Activated effector memory CD4-positive, alpha-beta T cell treated with Interleukin-2 at 50 U/mL for 16 hours (primary cell): ENCODE measurements at regions not wholly inside any gene's neighbourhood (a gene's known extent, or its start where the extent isn't known, plus 50 kb on each side); places are given as distances from the start of the nearest gene placed in this dataset.
"Not testable (repeated sequence)": the region's sequence is repeated elsewhere in the genome, so short reads cannot be mapped to it uniquely, and the experiment has no call there.

Experiments
- DNase-seq: peaks from one replicate; pipeline ENCODE4 v3.0.0-alpha.2; 2020

DNA sequence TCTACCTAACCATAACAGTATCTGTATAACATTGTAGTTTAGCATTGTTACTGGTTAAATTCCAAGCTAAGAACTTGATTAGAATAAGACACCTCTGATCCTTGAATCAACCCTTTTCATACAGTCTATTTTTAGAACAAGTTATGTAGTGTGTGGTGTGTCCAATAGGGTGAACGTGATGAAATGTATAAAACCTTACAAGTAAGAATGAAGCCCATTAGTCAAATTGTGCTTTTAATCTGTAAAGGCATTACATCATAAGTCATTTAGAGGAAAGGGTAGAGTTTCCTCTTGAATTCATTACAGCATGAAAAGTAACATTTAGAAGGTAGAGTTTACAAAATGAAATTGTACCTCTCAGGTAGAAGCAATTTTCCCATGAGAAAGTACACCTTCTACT is 479.2 kb downstream of the LTN1 start:
- DNase-seq, result no peak

DNA sequence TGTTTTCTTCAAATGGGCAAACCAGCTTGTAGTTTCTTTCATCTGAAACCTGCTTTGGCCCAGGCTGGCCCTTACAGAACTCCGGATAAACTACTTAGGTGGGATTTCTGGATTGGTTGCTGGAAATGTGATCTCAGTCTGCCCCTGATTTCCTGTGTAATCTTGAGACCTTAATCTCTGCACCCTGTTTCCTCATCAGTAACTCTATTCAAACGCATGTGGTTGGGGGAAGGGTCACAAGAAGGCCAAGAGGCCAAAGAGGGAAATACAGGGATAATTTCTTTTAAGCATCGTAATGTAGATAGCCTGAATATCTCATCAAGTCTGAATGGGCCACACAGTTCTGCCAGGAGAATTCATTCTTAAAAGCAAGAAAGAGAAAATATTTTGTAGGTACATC is 483.6 kb downstream of the LTN1 start:
- no peak for DNase-seq

DNA sequence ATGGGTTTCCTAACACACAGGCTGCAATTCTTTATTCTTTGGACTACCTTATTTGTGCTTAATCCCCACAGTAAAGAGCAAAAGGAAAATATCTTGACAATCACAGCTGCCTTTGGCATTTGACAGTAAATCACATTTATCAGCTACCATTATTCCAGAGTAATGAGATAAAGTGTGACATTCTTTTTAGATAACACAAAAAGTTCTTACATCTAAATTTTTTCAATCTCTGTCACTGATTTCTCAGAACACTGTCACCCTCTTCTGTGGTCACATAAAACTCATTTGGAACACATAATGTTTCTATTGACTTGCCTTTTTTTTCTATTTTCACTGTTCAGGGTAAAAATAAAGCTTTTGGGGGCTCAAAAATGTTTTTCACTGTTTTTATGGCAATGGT is 484.6 kb downstream of the LTN1 start:
- no peak for DNase-seq

DNA sequence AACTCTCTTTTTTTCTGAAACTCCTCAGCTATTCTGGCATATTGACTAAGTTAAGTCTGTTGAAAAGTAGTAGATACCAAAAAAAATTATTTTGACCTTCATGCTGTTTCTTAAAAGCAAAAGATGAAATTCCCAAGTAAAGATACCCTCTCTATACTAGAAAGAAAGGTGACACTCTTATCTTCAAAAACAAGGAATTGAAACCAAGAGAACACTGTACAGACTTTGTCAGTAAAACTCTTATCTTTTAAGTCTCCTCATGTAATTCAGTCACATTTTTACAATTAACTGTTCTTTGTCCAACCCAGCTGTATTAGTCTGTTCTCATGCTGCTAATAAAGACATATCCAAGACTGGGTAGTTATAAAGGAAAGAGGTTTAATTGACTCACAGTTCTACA is 496.2 kb downstream of the LTN1 start:
- DNase-seq, result no peak

DNA sequence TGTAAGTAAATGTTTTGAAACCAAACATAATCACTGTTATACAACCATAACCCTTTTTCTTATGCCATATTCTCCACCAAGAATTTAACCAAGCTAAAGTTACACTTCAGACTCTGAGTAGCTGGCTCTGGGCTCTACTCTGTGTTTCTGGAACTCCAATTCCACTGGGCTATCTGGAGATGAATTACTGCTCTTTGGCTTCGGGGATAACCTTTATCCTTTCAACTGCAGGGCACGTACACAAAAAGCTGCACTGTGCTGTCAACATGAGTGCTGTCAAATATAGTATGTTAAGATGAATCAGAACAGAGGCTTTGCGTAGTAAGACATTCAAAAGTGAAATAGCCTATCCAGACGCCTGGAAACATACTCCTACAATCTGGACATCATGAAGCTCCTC is 500.6 kb downstream of the LTN1 start:
- DNase-seq, result no peak

DNA sequence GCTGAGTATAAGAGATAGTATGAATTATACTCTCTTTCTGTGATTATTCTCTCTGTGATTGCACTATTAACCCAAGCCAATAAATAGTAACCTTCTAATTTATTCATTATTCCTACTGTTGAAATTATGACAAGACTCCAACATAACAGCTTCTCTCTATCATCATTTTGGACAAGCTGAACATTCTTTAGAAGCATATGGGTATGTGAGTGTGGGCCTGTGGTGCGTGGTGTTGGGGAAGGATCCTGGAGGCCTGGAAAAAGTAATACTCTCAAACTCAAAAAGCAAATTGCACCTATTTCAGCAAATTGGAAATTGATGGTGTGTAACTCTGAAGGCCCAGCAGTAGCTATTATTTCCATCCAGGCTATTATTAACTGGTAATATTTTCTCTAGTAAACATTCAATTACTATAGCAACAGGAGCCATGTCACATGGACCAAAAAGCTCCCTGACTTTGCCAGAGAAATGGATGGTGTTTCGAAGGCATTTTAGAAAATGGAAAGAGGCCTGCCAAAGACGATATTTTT is 502.8 kb downstream of the LTN1 start:
- no peak for DNase-seq

DNA sequence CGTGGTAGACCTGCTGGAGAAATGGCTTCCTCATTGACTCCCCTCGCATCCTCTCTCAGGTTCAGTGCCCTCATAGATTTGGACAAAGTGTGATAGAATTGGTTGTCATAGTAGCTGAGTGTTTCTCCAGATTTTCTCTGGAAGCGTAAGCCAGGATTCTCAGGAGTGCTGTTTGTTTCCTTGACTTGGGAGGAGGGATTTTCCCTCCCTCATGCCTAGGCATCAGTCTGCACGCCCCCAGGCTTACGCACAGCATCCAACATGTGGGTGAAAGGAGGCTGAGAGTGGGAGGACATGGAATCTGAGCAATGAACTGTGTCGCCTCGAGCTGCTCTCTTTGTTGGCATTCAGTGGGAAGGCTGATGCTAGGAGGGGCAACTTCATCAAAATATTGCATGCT is 503.5 kb downstream of the LTN1 start:
- no peak for DNase-seq

DNA sequence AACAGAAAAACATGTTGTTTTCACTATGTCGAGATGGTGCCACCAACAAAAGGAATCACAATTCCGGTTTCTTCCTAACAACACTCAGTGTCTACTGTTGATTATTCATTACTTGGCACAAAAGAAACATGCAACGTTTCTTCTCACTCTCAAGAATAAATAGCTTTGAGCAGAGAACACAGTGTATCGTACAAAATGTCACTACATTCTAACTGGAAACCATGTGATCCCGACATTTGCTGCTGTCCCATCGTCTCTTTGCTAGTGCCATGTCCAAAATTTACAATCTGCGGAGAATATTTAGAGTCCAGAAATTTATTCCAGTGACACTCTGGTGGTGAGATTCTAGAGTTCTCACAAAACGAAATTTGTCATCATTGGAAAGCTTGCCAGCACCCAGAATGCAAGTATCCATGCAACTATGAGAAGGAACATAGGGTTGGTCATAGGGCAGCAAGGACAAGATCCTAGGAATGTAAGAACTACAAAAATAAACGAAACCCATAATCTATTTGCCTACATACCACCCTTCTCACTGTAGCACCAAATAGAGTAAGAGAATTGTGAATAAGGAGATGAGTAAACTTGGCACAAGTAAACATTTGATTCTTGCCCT is 505.1 kb downstream of the LTN1 start:
- no peak for DNase-seq

DNA sequence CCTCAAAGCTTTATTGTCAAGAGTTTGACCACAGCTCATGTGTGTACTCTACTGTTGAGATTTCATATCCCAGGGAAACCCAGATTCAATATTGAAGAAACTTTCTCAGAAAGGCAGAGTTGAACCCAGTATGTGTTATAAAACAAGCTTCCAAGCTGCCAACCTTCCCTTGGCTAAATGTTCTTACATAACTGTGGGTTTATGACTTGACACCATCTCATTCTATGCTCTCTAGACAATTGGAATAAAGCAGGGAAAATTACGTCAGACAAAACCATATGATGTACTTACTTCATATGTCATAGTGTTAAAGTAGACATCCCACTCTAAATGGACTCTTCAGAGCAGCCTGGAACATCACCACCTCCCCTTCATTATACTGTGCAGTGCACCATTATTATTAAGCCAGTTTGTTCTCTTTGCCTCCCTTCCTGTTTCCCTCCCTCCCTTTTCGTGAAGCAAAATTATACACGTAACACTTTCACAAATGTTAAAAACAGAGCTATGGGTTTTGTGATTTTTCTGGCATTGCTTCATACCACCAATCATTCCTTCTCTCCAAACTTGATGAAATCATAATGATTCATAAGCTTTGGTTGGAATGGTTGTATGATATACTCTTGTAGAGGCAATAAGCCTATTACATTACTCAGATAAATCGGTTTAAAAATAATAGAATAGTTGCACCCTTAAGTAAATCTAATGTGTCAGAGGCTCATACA is 507.2 kb downstream of the LTN1 start:
- DNase-seq, result no peak

DNA sequence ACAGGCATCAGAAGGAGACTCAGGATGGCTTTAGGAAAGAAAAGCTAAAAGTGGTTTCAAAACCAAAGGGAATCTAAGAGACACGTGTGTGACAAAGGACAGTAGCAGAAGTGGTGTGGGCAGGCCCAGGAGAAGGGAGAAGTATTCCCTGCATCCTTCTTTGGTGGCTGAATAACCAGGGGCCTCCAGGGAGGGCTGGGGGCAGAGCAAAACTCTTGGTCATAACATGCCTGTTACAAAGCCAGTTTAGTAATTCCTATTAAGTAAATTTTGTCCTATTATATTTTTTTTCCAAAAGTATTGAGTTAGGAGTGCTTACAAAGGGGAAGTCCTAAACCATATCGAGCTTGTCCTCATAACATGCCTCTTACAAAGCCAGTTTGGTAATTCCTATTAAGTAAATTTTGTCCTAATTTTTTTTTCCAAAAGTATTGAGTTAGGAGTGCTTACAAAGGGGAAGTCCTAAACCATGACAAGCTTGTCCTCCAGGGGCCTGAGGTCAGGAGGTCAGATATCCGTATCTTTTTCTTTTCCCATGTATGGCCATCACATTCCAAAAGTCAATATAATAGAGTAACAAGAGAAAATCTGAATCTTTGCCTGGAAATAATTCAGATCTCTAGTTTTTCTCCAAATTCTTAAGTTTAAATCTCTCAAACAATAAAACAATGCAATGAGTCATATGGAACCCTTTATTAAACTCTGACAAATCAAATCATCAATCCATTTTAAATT is 509.2 kb downstream of the LTN1 start:
- DNase-seq, result no peak

DNA sequence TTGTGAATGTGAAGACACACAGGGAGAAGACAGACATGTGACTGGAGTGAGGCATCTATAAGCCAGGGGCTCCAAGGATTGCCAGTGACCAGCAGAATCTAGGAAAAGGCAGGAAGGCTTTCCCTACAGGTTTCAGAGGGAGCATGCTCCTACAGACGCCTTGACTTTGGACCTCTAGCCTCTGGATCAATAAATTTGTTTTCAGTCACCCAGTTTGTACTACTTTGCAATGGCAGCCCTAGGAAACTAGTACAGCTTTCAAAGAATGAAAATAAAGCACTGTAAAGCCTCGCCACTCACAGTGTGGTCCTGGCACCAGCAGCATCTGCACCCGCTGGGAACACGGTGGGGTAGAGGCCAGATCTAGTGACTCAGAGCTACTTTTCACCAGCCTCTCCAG is 510.0 kb downstream of the LTN1 start:
- DNase-seq, result no peak

DNA sequence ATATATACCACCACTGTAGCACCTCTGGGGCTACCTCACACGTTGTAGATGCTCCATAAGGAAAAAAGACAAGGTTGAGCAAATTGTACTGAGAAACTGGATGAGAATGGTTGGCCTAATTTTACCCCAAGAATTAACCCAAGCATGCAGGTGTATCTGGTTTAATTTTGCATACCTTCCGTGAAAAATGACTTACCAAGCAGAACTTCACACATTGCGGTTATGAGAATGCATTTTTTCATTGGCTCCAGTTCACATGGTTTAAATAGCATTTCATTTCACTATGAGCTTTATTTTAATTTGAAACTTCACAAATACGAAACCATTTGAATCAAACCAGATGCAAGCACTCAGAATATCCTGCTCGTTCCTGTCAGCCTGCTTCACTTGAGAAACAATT is 512.2 kb downstream of the LTN1 start:
- DNase-seq, result no peak

DNA sequence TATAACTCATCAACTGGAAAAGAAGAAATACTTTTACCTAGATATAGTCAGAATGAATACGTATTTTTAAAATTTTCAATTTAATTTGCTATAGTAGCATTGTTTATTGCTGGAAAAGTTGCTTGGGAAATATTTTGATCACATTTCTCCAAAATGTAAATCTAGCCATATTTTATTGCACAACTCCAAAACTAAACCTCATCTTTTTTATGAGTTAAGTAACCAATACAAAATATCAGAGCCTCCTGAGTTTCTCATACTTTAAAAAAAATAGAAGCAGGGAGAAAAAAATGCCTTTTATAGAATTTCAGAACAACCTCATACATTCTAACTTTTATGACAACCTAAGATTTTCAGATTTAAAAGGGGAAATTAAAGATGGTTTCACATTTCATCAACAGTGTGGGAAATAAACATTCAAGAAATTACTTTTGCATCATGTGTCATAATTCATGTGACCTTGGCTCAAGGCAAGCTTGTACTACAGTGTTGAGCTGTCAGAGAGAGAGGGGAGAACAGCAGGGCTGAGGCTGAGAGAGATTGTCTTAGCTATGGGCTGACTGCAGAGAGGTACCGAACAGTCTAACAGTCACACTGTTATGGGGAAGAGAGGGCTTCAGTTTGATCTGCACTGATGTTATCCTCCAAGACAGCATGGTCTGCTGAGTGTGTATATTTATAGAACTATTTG is 519.0 kb downstream of the LTN1 start:
- no peak for DNase-seq

DNA sequence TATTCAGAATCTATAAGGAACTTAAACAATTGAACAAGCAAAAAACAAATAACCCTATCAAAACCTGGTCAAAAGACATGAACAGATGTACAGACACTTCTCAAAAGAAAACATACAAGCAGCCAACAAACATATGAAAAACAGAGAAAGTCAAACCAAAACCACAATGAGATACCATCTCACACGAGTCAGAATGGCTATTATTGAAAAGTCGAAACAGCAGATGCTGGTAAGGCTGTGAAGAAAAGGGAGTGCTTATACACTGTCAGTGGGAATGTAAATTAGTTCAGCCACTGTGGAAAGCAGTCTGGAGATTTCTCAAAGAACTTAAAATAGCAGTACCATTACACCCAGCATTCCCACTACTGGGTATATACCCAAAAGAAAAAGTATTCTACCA is 520.1 kb downstream of the LTN1 start:
- DNase-seq, result not testable (repeated sequence)

DNA sequence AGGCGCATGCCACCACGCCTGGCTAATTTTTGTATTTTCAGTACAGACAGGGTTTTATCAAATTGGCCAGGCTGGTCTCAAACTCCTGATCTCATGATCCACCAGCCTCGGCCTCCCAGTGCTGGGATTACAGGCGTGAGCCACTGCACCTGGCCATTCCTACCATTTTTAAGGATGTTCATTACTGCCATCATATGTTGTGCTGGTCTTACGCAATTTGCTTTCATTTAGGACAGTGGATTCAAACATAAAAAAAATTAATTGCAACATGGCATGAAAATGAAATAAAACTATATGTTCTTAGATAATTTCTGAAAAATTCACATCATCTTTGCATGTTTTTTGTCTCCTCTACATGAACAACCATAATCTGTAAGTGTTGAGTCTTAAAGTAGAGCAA is 527.7 kb downstream of the LTN1 start:
- no peak for DNase-seq

DNA sequence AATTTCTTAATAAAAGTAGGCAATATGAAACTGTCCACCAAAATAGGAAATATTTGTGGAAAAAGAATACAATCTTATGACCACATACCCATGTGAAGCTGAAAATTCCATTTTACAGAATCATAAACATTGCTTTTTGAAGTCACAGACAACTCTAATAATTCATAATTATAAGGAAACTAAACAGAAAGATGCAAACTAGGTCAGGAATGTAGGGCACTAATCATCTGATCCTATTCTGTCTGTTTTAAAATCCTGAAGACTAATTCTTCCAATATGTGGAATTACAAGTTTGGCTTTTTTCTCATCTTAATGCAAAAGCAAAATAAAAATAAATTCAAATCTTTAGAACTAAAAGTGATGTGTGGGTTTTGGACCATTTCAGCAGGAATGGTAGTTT is 528.6 kb downstream of the LTN1 start:
- DNase-seq, result no peak

DNA sequence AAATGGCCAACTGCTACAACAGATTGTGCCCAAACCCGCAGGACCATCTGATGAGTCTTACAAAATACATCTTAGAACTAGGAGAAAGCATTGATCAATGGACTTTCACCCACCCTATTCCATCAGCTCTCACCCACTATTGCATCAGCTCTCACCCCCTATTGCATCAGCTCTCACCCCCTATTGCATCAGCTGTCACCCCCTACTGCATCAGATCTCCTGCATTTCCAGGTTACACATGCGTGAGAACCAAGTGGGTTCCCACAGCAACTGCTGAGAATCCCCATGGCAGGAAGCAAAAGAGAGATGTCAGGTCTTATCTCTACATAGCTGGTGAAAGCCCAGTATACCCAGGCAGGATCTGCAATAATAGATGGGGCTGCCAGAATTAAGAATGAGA is 533.5 kb downstream of the LTN1 start:
- DNase-seq, result no peak

DNA sequence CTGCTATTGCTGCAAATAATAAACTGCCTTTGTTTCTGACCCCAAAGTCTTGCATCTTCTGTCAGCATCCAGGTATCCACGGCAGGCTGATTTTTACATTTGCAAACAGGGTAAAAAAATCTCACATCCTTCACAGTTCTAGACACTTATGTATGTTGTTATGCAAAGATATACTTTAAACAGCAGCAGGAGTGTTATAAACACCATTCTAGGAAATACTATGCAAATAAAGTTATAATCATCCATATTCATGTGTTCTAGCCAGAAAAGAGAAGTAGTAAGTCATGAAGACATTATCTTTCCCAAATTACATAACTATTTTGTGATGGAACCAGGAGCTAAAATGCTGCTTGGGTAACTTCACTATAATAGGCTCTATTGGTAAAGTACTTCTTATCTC is 534.2 kb downstream of the LTN1 start:
- no peak for DNase-seq

DNA sequence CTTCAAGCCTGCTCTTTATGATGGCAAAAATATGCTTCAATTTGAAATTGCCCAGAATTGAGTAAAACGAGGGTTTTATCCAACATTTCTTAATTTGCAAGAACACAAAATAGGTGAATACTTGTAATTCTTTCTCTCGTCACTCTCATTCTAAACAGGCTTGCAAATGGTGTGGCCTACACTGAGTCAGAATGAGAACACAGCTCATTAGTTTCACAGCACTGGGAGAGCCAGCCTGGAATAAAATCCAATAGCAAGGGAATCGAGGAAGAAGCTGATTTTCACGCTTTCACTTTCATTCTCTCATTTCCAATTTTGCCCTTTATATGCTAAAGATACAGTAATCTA is 537.5 kb downstream of the LTN1 start:
- no peak for DNase-seq

DNA sequence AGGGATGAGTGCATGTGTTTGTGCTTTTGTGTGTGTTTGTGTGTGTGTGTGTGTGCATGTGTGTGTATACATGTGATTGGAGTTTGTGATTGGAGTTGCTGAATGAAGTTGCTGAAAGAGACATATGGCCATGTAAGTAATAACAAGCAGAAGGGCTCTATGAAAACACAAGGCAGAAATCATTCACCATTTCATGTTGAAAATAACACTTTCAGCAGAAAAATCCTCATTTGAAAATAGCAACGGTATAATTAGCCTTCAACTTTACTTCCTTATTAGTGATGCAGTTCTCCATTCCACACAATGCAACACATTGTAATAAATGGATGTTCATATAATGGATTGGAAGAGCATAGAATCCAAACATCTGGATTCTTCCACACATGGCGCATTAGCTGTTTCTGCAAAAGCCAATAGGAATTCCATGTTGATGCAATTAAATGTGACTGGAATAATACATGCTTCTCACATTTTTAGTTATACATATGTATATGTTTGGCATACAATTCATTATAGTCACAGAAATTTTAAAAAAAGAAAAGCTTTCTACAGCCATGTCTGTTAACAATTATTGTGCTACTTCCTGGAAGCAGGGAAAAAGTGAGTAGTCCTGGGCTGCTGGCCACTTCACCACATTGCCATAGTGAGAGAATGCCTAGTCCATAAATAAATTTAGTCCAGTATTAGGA is 538.0 kb downstream of the LTN1 start:
- no peak for DNase-seq

DNA sequence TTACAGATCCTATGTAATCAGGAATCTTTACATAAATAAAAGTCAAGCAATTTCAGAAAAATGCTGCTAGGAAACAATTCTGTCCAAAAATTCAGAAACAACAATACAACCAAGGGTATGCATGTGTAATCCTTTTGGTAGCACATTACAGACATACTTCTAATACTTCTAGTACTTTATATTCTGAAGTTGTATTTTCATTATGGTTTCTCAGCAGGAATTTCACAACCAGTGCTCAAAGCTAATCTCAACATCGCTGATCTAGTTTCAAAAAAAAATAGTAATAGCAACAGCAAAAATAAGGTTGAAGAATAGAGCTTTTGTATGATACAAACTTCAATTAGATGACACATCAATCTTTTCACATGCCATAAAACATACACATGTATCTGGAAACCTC is 545.2 kb downstream of the LTN1 start:
- DNase-seq, result no peak

DNA sequence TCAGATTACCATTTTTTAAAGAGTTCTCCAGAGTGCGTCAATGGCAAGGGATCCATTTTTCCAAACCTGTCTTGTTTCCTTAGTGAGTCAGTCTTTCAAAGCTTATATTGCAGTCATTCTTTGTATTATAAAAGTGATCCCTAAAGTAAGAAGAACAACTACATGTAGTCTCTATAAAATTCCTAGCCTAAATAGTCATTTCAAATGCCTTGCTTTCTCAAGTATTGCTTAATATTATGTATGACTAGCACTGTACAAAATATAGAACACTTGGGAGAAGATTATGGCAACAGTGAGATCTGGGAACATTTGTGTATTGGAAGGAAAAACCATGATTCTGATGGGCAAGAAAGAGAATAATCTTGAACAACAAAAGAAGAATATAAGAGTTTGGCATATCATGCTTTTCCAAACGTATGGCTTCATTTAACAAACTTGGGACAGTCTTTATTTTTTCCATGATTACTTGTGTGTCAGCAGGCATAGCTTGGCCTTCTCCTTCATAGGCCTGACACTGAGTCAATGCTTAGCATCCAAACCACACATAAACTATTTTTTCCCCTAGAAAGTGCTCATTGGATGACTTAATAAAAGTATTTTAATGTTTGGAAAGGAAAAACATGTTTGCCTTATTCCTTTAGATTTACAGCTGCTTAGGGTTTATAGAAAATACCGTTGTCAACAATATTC is 547.4 kb downstream of the LTN1 start:
- DNase-seq, result no peak
